Common myeloid progenitor, CD34-positive (primary cell): ENCODE measurements at regions not wholly inside any gene's neighbourhood (a gene's known extent, or its start where the extent isn't known, plus 50 kb on each side); places are given as distances from the start of the nearest gene placed in this dataset.
"Not testable (repeated sequence)": the region's sequence is repeated elsewhere in the genome, so short reads cannot be mapped to it uniquely, and the experiment has no call there.

Experiments
- CTCF ChIA-PET: fragments of 350-600 bp; sonication (Branson Sonifier 250); formaldehyde crosslinking; loops from one replicate; lab custom pipeline; 2021; ENCODE audit warnings: antibody characterized with exemption; lab: Charles Lee
- POLR2A ChIA-PET: fragments of 350-600 bp; sonication (Branson Sonifier 250); formaldehyde crosslinking; loops from one replicate; lab custom pipeline; 2021; ENCODE audit warnings: antibody characterized with exemption; lab: Charles Lee
- DNase-seq, 3 donors: peaks; one replicate each; pipeline versions ENCODE4 v3.0.0 to v3.0.0-alpha.2; 2013
- H3K27ac ChIP-seq, 2 experiments: 1 replicate in 1 of 2; 2 replicates in 1 of 2; pipeline ENCODE4 v1.7.0; 2013; ENCODE audit warnings: inconsistent platforms in 2 of 2, low read length in 2 of 2, mild to moderate bottlenecking in 2 of 2, low read depth in 1 of 2, moderate library complexity in 1 of 2; ENCODE audit not compliant: severe bottlenecking in 2 of 2, insufficient read depth in 1 of 2, poor library complexity in 1 of 2
- H3K27me3 ChIP-seq, 5 experiments: replicated peaks in 2 of 5; 1 replicate in 3 of 5; 2 replicates in 2 of 5; pipeline versions ENCODE4 v1.6.1 to v1.7.0; 2013; ENCODE audit warnings: low read length in 4 of 5, mild to moderate bottlenecking in 2 of 5, moderate library complexity in 2 of 5, inconsistent platforms in 1 of 5; ENCODE audit not compliant: insufficient read depth in 5 of 5, control insufficient read depth in 4 of 5
- H3K36me3 ChIP-seq, 4 experiments: 1 replicate in 2 of 4; 2 replicates in 2 of 4; pipeline versions ENCODE4 v1.6.1 to v1.7.0; 2013; ENCODE audit warnings: low read length in 3 of 4, control low read depth in 1 of 4, mild to moderate bottlenecking in 1 of 4; ENCODE audit not compliant: control insufficient read depth in 4 of 4, insufficient read depth in 4 of 4
- H3K4me1 ChIP-seq, 4 experiments: 1 replicate in 3 of 4; 2 replicates in 1 of 4; pipeline versions ENCODE4 v1.6.1 to v1.7.1; 2013; ENCODE audit warnings: low read length in 3 of 4, mild to moderate bottlenecking in 3 of 4, control low read depth in 1 of 4, inconsistent platforms in 1 of 4, moderate library complexity in 1 of 4; ENCODE audit not compliant: control insufficient read depth in 4 of 4, insufficient read depth in 4 of 4; ENCODE audit errors: control extremely low read depth in 1 of 4
- H3K4me3 ChIP-seq, 7 experiments: 1 replicate in 4 of 7; 2 replicates in 3 of 7; pipeline versions ENCODE4 v1.5.1 to v1.7.0; 2013; ENCODE audit warnings: mild to moderate bottlenecking in 7 of 7, low read length in 6 of 7, moderate library complexity in 6 of 7, inconsistent platforms in 2 of 7, low read depth in 2 of 7, control low read depth in 1 of 7; ENCODE audit not compliant: insufficient read depth in 4 of 7, control insufficient read depth in 1 of 7; ENCODE audit errors: extremely low read depth in 1 of 7
- H3K9me3 ChIP-seq, 5 experiments: 1 replicate in 4 of 5; 2 replicates in 1 of 5; pipeline versions ENCODE4 v1.6.1 to v1.7.1; 2013; ENCODE audit warnings: low read length in 4 of 5, mild to moderate bottlenecking in 2 of 5, inconsistent platforms in 1 of 5, low read depth in 1 of 5, moderate library complexity in 1 of 5; ENCODE audit not compliant: control insufficient read depth in 4 of 5, insufficient read depth in 2 of 5; ENCODE audit errors: control extremely low read depth in 1 of 5
- WGBS: methylation state at CpG from one replicate; pipeline ENCODE4 v1.1.5; 2013; ENCODE audit not compliant: insufficient coverage; 5-methylcytosine and 5-hydroxymethylcytosine counted together

DNA sequence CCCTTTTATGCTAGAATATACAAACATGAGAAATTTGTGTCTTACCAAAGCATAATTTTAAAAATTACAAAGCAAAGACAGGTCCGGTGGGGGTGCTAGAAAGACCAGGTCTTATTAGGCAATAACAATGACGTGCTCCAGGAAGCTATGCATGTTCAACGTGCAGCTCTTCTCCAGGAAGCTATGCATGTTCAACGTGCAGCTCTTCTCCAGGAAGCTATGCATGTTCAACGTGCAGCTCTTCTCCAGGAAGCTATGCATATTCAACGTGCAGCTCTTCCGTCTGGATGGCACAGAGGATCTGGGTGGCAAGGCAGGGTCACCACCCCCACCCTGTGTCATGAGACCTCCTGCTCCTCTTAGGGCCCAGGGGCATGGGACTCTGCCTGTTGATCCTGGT, 51.9 kb upstream of the PROP1 start:
- H3K9me3 ChIP-seq, H3K27ac ChIP-seq, H3K4me1 ChIP-seq, H3K27me3 ChIP-seq, POLR2A ChIA-PET, H3K36me3 ChIP-seq, H3K4me3 ChIP-seq, DNase-seq, CTCF ChIA-PET: not testable (repeated sequence)
- WGBS: no CpG with 5 or more reads among the region's 7 CpGs

DNA sequence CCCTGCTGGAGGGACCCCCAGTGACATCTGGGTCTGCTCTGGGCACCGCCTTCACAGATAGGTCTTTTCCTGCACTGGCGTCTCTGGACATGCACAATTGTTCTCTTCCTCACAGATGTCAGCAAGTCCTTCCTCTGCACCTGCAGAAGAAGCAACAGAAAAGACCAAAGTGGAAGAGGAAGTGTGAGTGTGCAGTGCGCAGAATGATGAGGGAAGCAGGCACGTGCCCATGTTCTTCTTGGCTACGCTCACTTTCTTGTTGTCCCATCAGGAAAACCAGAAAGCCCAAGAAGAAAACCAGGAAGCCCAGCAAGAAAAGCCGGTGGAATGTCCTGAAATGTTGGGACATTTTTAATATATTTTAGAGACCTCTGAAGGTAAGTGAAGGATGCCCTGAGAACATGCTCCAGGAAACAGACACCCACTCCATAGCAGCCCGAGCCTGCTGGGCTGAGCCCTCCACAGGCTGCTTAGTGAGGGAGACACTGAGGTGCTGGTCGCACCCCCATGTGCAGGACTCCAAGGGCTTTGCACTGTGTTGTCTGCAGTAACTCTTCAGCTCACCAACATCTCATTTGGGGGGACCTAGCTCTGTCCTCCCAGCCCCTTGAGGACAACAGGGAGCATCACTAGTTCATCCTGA, 50.8 kb upstream of the PROP1 start:
- CTCF ChIA-PET, H3K27me3 ChIP-seq, H3K4me1 ChIP-seq, H3K4me3 ChIP-seq, H3K36me3 ChIP-seq, DNase-seq, H3K27ac ChIP-seq, POLR2A ChIA-PET, H3K9me3 ChIP-seq: not testable (repeated sequence)
- no CpG with 5 or more reads among the region's 8 CpGs for WGBS

DNA sequence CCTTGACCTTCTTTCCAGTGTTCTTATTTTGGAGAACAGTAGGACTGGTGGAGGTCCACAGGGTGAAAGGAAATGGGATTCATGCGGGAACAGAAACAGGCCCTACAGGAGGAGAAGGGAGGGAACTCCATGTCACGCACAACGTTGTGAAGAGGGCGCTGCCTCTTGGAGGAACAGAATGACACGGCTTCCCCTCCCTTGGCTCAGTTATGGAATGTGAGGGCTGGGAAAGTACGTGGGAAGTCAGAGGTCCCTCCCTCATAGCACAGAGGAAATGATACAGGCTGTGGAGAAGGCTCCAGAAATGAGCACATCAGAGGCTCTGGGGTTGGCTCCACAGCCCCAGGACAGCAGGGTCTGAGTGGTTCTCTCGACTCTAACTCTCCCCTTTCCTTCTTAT, 49.9 kb upstream of the PROP1 start:
- H3K27me3 ChIP-seq, H3K4me1 ChIP-seq, POLR2A ChIA-PET, DNase-seq, CTCF ChIA-PET, H3K27ac ChIP-seq, H3K9me3 ChIP-seq, H3K36me3 ChIP-seq, H3K4me3 ChIP-seq: not testable (repeated sequence)
- WGBS: no CpG with 5 or more reads among the region's 7 CpGs
